Heart left ventricle (tissue), 16 donors: ENCODE measurements at regions not wholly inside any gene's neighbourhood (a gene's known extent, or its start where the extent isn't known, plus 50 kb on each side); places are given as distances from the start of the nearest gene placed in this dataset.
A peak's percentile ranks its signal among the peaks of the same experiment; 100 is the strongest.
"Not testable (repeated sequence)": the region's sequence is repeated elsewhere in the genome, so short reads cannot be mapped to it uniquely, and the experiment has no call there.

Source experiments
- ATAC-seq, 4 donors: fragments of 200-7000 bp; cut with Tn5 transposase; one replicate each; pipeline ENCODE4 v1.9.1; 2020 to 2022; ENCODE audit warnings: moderate library complexity in 4 of 4, mild to moderate bottlenecking in 3 of 4, moderate number of reproducible peaks in 1 of 4
- DNase-seq, 5 donors: peaks; one replicate each; pipeline ENCODE4 v3.0.0-alpha.2; 2020
- H3K27ac ChIP-seq, 12 donors: fragments of 200-600 bp; sonication (generic) in 4 of 12; one replicate each; pipeline versions ENCODE4 v1.5.0 to v1.8.0; 2016 to 2022; ENCODE audit warnings: mild to moderate bottlenecking in 2 of 12
- H3K27me3 ChIP-seq, 9 donors: fragments of 200-600 bp; sonication (generic) in 2 of 9; one replicate each; pipeline versions ENCODE4 v1.5.1 to v1.8.0; 2016 to 2022; ENCODE audit warnings: mild to moderate bottlenecking in 3 of 9
- H3K36me3 ChIP-seq, 9 donors: fragments of 200-600 bp; sonication (generic) in 2 of 9; one replicate each; pipeline versions ENCODE4 v1.5.0 to v1.8.0; 2018 to 2022; ENCODE audit warnings: mild to moderate bottlenecking in 2 of 9
- H3K4me1 ChIP-seq, 12 donors: fragments of 200-600 bp; sonication (generic) in 4 of 12; one replicate each; pipeline versions ENCODE4 v1.5.0 to v1.8.0; 2016 to 2022; ENCODE audit warnings: mild to moderate bottlenecking in 3 of 12
- H3K4me3 ChIP-seq, 12 donors: fragments of 200-600 bp; sonication (generic) in 4 of 12; one replicate each; pipeline versions ENCODE4 v1.5.0 to v1.8.0; 2017 to 2022; ENCODE audit warnings: mild to moderate bottlenecking in 9 of 12, moderate library complexity in 4 of 12
- H3K9me3 ChIP-seq, 12 donors: fragments of 200-600 bp; sonication (generic) in 4 of 12; one replicate each; pipeline versions ENCODE4 v1.5.0 to v1.8.0; 2016 to 2022; ENCODE audit warnings: mild to moderate bottlenecking in 1 of 12
- CTCF ChIP-seq, 12 donors: fragments of 200-600 bp; sonication (generic) in 4 of 12; IDR thresholded peaks; one replicate each; pipeline versions ENCODE4 v1.5.0 to v1.8.0; 2018 to 2022; ENCODE audit warnings: antibody characterized with exemption in 12 of 12, mild to moderate bottlenecking in 5 of 12
- POLR2A ChIP-seq, 2 donors: fragments of 450-650 bp; IDR thresholded peaks; one replicate each; pipeline ENCODE4 v1.6.1; 2017; ENCODE audit warnings: antibody characterized with exemption in 2 of 2, mild to moderate bottlenecking in 2 of 2, moderate library complexity in 2 of 2
- WGBS, 4 donors: extraction: QIAGEN DNeasy Blood & Tissue Kit in 2 of 4; methylation state at CpG; one replicate each; pipeline versions ENCODE4 v1.1.5 to v1.1.7; 2013 to 2018; 5-methylcytosine and 5-hydroxymethylcytosine counted together
- intact Hi-C, 10 donors: fragments of 100-400 bp; cut with DNase I; formaldehyde crosslinking; loops; one replicate each; pipeline versions ENCODE4 v1.11.1 to v1.14.2; 2022
- donor health status: ischemic (EF 13 %, LVEDD 7.1; RV severe dilation, severe dysfunction).
- donor health status: healthy with polysubstance abuse.
- donor health status: DM: no; HTN: yes; CAD: no.
- donor health status: DM: no; HTN: no; CAD: no.
- donor health status: ischemic (EF 25% LVEDD 6.9; RV normal size, moderate dysfunction).
- donor health status: ischemic (EF 25% LVEDD 5.7; RV mildly dilated, moderate dysfunction).
- donor health status: healthy.
- donor health status: DM: yes; HTN: yes; CAD: no.
- donor health status: ischemic (EF 35%, LVEDD 5.7; RV mildly dilated, moderate dysfunction).
- donor health status: nonischemic (EF 11% LVEDD 7.7; RV severe dilation, severe dysfunction).
- donor health status: DM: yes; HTN: yes; CAD: no.
- donor health status: PGD.
- donor health status: ischemic (EF 29% LVEDD 5.4; RV normal size, mild dysfunction).
- donor health status: nonischemic (EF 23%, LVEDD 6.1; RV moderate dilation, normal function).

DNA sequence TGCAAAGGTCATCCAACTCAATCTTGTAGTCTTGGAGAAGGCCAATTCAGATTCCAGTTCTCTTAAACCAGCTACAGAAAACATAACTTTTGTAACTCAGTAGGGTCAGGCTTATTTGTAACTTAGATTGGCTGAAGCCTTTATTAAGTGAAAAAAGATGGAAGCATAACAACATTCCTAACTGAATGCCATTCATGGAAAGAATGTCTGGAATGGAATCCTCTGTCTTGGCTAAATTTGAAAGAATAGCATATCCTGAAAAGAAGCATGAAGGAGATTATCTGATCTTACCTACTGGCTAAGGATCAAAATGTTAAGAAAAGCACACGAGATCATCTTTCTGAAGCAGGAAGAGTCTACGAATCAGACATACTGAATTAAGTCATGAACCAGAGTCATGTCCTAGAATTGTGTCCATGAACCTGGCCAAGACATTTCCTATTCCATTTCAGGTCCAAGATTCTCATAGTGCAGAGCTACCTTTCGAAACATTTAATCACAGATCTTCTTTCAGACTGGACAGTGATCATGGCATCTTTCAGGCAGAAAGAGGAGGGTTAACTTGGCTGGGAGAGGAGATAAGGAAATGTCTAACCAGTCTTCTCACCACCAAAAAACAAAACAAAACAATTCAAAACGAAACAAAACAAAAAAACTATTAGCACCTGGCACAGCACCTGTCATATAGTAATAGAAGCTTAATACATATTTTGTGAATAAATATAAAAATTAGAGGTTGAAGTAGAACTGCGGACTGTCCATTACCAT is 75.6 kb downstream of the XCL2 start:
- TF ChIP-seq CTCF (IDR thresholded peaks at IDR 0.05), result no peak
- no peak for TF ChIP-seq POLR2A (IDR thresholded peaks at IDR 0.05)
- DNase-seq (no peak), ATAC-seq (no peak)
- Histone ChIP-seq H3K9me3 (no peaks in the 10 kb centered on the region), H3K4me3 (no peak overlapping the region), H3K27ac (peak overlapping the region in 5 of 12 donors; percentile 11 to 79 (median 33)), H3K36me3 (no peaks in the 10 kb centered on the region), H3K4me1 (peaks cover 0 to 60% (median 26%) of the 10 kb centered on the region in 12 donors), H3K27me3 (no peaks in the 10 kb centered on the region)
- intact Hi-C loops, result no loop called here
- 61 to 75% (median 73%) methylated on average over 5 of the region's 5 CpGs for WGBS, 4 donors

- no peaks in the 10 kb centered on the region for H3K27me3 ChIP-seq
- H3K9me3 ChIP-seq, result no peaks in the 10 kb centered on the region
- no peak overlapping the region for H3K4me3 ChIP-seq
- DNase-seq, result no peak
- peaks cover 0 to 60% (median 26%) of the 10 kb centered on the region in 12 donors for H3K4me1 ChIP-seq
- no peaks in the 10 kb centered on the region for H3K36me3 ChIP-seq
- H3K27ac ChIP-seq, result peak overlapping the region in 2 of 12 donors; percentile 56 to 79
- intact Hi-C loops, result no loop called here
- ATAC-seq, result no peak
- WGBS, 4 donors, result 47 to 71% (median 65%) methylated on average over 3 of the region's 3 CpGs
- TF ChIP-seq CTCF (IDR thresholded peaks at IDR 0.05) (no peak), POLR2A (IDR thresholded peaks at IDR 0.05) (no peak)
Observed at GRCh38 chr1:168467452-168467851, 76.3 kb downstream of the XCL2 start.

DNA sequence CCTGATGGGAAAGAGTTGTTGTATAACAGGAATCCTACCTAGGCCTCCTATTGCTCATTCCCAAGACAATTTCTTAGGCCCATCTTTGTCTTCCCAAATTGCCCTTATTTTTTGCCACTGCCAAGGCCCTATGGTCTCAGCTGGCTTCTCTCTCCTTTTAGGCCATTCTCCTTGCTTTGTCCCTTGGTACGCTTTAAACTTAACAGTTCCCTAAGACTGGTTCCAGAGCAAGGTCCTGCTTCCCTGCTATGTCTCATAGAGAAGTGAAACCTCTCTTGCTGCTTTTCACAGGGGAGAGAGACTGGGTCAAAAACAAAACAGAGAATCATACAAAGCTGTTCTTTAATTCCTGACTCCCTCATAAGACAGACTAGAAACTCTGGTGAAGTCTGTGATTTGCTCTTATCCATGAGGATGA is 77.1 kb downstream of the XCL2 start:
- WGBS, 4 donors, result 79 to 96% (median 90%) methylated on average over 1 of the region's 1 CpG
- Histone ChIP-seq H3K36me3 (no peaks in the 10 kb centered on the region), H3K27me3 (no peaks in the 10 kb centered on the region), H3K4me3 (no peak overlapping the region), H3K4me1 (peaks cover 0 to 60% (median 26%) of the 10 kb centered on the region in 12 donors), H3K27ac (peak overlapping the region in 5 of 12 donors; percentile 20 to 79 (median 30)), H3K9me3 (peaks cover 0 to 1% (median 0%) of the 10 kb centered on the region in 12 donors)
- ATAC-seq, result no peak
- TF ChIP-seq CTCF (IDR thresholded peaks at IDR 0.05) (no peak), POLR2A (IDR thresholded peaks at IDR 0.05) (no peak)
- no peak for DNase-seq
- intact Hi-C loops, result no loop called here

- H3K27me3 ChIP-seq, result no peaks in the 10 kb centered on the region
- H3K4me3 ChIP-seq, result no peak overlapping the region
- H3K36me3 ChIP-seq, result no peaks in the 10 kb centered on the region
- WGBS, 4 donors, result 34 to 52% (median 38%) methylated on average over 5 of the region's 5 CpGs
- intact Hi-C loops, result no loop called here
- H3K27ac ChIP-seq, result peak overlapping the region in 3 of 12 donors; percentile 20 to 79 (median 21)
- peaks cover 0 to 6% (median 0%) of the 10 kb centered on the region in 12 donors for H3K9me3 ChIP-seq
- peak in 2 of 4 donors; percentile 26 to 58 for ATAC-seq
- H3K4me1 ChIP-seq, result peaks cover 0 to 57% (median 26%) of the 10 kb centered on the region in 12 donors
- no peak for TF ChIP-seq POLR2A (IDR thresholded peaks at IDR 0.05)
- TF ChIP-seq CTCF (IDR thresholded peaks at IDR 0.05), result no peak
- DNase-seq, result peak in 4 of 5 donors; percentile 22 to 45 (median 34)
Observed at GRCh38 chr1:168466092-168466713, 77.6 kb downstream of the XCL2 start.

- peaks cover 0 to 19% (median 0%) of the 10 kb centered on the region in 12 donors for H3K9me3 ChIP-seq
- H3K36me3 ChIP-seq, ATAC-seq, H3K4me3 ChIP-seq, DNase-seq, H3K27ac ChIP-seq, H3K4me1 ChIP-seq, intact Hi-C loops, H3K27me3 ChIP-seq: not testable (repeated sequence)
- 84 to 88% (median 87%) methylated on average over 3 of the region's 3 CpGs for WGBS, 4 donors
Observed at GRCh38 chr1:168461108-168461507, 82.7 kb downstream of the XCL2 start.

DNA sequence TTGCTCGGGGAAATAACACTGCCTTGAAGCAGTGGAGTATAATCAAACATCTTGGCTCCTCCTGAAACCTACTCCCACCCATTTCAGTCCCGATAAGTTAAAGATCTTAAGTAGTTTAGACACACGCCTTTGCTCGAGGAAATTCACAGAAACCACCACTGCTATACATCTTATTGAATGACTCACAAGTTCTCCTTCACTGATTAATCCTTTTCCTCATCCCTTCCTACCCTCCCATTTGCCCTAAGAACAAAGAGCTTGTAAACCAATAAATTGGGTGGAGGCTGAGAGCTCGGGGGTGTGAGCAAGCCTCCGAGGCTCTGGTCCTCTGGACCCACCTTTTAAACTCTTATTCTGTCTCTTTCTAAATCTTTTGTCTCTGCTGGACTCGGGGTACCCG is 86.5 kb downstream of the XCL2 start:
- DNase-seq, H3K4me1 ChIP-seq, H3K27me3 ChIP-seq, H3K36me3 ChIP-seq, ATAC-seq, H3K27ac ChIP-seq, intact Hi-C loops, H3K4me3 ChIP-seq: not testable (repeated sequence)
- peaks cover 0 to 28% (median 6%) of the 10 kb centered on the region in 12 donors for H3K9me3 ChIP-seq
- 90 to 95% (median 94%) methylated on average over 8 of the region's 8 CpGs for WGBS, 4 donors
